Thyroid gland (tissue), 4 donors: ENCODE measurements at regions not wholly inside any gene's neighbourhood (a gene's known extent, or its start where the extent isn't known, plus 50 kb on each side); places are given as distances from the start of the nearest gene placed in this dataset.

ENCODE experiments used
- DNase-seq, 2 donors: peaks; one replicate each; pipeline ENCODE4 v3.0.0-alpha.2; 2019
- H3K27ac ChIP-seq, 3 donors: fragments of 200-600 bp; sonication (generic); 1 replicate in 2 of 3; 2 replicates in 1 of 3; pipeline ENCODE4 v1.5.1; 2016 to 2019; ENCODE audit warnings: mild to moderate bottlenecking in 1 of 3, moderate library complexity in 1 of 3
- H3K27me3 ChIP-seq: fragments of 200-600 bp; sonication (generic); one replicate; pipeline ENCODE4 v1.5.1; 2019
- H3K36me3 ChIP-seq, 2 donors: fragments of 200-600 bp; sonication (generic); one replicate each; pipeline ENCODE4 v1.5.1; 2016 to 2019
- H3K4me1 ChIP-seq, 2 donors: fragments of 200-600 bp; sonication (generic); one replicate each; pipeline ENCODE4 v1.5.1; 2017 to 2019
- H3K4me3 ChIP-seq, 3 donors: fragments of 200-600 bp; sonication (generic); replicated peaks in 1 of 3; 1 replicate in 2 of 3; 2 replicates in 1 of 3; pipeline ENCODE4 v1.5.1; 2016; ENCODE audit warnings: mild to moderate bottlenecking in 1 of 3
- H3K9me3 ChIP-seq: fragments of 200-600 bp; sonication (generic); one replicate; pipeline ENCODE4 v1.5.1; 2017
- CTCF ChIP-seq, 6 experiments: fragments of 200-600 bp in 3 of 6; fragments of 450-650 bp in 3 of 6; sonication (generic) in 3 of 6; IDR thresholded peaks; one replicate each; pipeline ENCODE4 v1.5.1; 2016 to 2019; ENCODE audit warnings: antibody characterized with exemption in 6 of 6, mild to moderate bottlenecking in 2 of 6, inconsistent platforms in 1 of 6, moderate library complexity in 1 of 6
- POLR2A ChIP-seq, 2 donors: fragments of 450-650 bp; IDR thresholded peaks; one replicate each; pipeline ENCODE4 v1.6.1; 2017; ENCODE audit warnings: antibody characterized with exemption in 2 of 2, mild to moderate bottlenecking in 2 of 2, moderate library complexity in 1 of 2
- WGBS, 2 donors: methylation state at CpG; one replicate each; pipeline ENCODE4 v1.1.5; 2017; 5-methylcytosine and 5-hydroxymethylcytosine counted together
- intact Hi-C: fragments of 100-400 bp; cut with DNase I; formaldehyde crosslinking; loops from one replicate; pipeline ENCODE4 v1.15.1; 2023

GRCh38 chr6:170066679-170067078, 224.2 kb downstream of the DLL1 start:
- H3K4me1 ChIP-seq = no peaks in the 10 kb centered on the region
- H3K27ac ChIP-seq = no peak overlapping the region
- no peaks in the 10 kb centered on the region for H3K27me3 ChIP-seq
- no peak for TF ChIP-seq CTCF (IDR thresholded peaks at IDR 0.05)
- TF ChIP-seq POLR2A (IDR thresholded peaks at IDR 0.05) = no peak
- intact Hi-C loops = no loop called here
- no peak overlapping the region for H3K4me3 ChIP-seq
- H3K36me3 ChIP-seq = no peaks in the 10 kb centered on the region
- WGBS, 2 donors = 69 to 73% methylated on average over 8 of the region's 8 CpGs
- no peak for DNase-seq
- no peaks in the 10 kb centered on the region for H3K9me3 ChIP-seq

GRCh38 chr6:170063851-170064602, 226.9 kb downstream of the DLL1 start:
- no peak for TF ChIP-seq POLR2A (IDR thresholded peaks at IDR 0.05)
- TF ChIP-seq CTCF (IDR thresholded peaks at IDR 0.05) = no peak
- Histone ChIP-seq H3K27ac (no peak overlapping the region), H3K36me3 (no peaks in the 10 kb centered on the region), H3K9me3 (no peaks in the 10 kb centered on the region), H3K4me3 (no peak overlapping the region), H3K27me3 (no peaks in the 10 kb centered on the region), H3K4me1 (no peaks in the 10 kb centered on the region)
- intact Hi-C loops = no loop called here
- no peak for DNase-seq
- 53 to 54% methylated on average over 15 to 16 of the region's 16 CpGs for WGBS, 2 donors

GRCh38 chr6:170063431-170063830, 227.4 kb downstream of the DLL1 start:
- TF ChIP-seq POLR2A (IDR thresholded peaks at IDR 0.05) (no peak), CTCF (IDR thresholded peaks at IDR 0.05) (no peak)
- H3K9me3 ChIP-seq = no peaks in the 10 kb centered on the region
- no peaks in the 10 kb centered on the region for H3K27me3 ChIP-seq
- intact Hi-C loops = no loop called here
- no peak overlapping the region for H3K27ac ChIP-seq
- no peak overlapping the region for H3K4me3 ChIP-seq
- H3K36me3 ChIP-seq = no peaks in the 10 kb centered on the region
- WGBS, 2 donors = 45 to 49% methylated on average over 15 to 16 of the region's 16 CpGs
- no peak for DNase-seq
- no peaks in the 10 kb centered on the region for H3K4me1 ChIP-seq

DNA sequence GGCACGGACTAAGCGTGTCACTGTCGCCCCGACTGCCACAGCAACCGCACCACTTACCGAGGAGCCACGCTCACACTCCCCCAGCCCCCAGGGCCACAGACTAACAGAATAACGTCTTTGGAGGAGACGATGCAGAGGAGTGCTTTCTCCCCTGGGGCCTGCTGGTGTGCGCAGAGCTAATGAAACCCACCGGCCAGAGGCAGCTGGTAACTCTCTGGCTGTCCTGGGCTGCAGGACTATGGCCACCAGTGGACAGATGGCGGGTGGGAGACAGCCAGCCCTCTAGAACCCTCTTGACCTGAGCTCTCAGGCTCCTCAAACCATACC, 228.0 kb downstream of the DLL1 start:
- no peaks in the 10 kb centered on the region for H3K36me3 ChIP-seq
- no peak overlapping the region for H3K27ac ChIP-seq
- no peak for DNase-seq
- H3K27me3 ChIP-seq = no peaks in the 10 kb centered on the region
- no peak overlapping the region for H3K4me3 ChIP-seq
- intact Hi-C loops = no loop called here
- TF ChIP-seq CTCF (IDR thresholded peaks at IDR 0.05) = no peak
- no peak for TF ChIP-seq POLR2A (IDR thresholded peaks at IDR 0.05)
- no peaks in the 10 kb centered on the region for H3K9me3 ChIP-seq
- 86 to 90% methylated on average over 11 to 12 of the region's 12 CpGs for WGBS, 2 donors
- H3K4me1 ChIP-seq = no peaks in the 10 kb centered on the region

- intact Hi-C loops = no loop called here
- Histone ChIP-seq H3K4me1 (no peaks in the 10 kb centered on the region), H3K27me3 (no peaks in the 10 kb centered on the region), H3K4me3 (no peak overlapping the region), H3K36me3 (no peaks in the 10 kb centered on the region), H3K27ac (no peak overlapping the region), H3K9me3 (no peaks in the 10 kb centered on the region)
- DNase-seq = no peak
- WGBS, 2 donors = 81 to 91% methylated on average over 9 to 13 of the region's 15 CpGs
- TF ChIP-seq CTCF (IDR thresholded peaks at IDR 0.05) (no peak), POLR2A (IDR thresholded peaks at IDR 0.05) (no peak)
These were observed 228.5 kb downstream of the DLL1 start for GRCh38 chr6:170062209-170062914.
